WTC11 (cell line): ENCODE measurements at regions not wholly inside any gene's neighbourhood (a gene's known extent, or its start where the extent isn't known, plus 50 kb on each side); places are given as distances from the start of the nearest gene placed in this dataset.

ENCODE experiments used
- ATAC-seq: fragments of 200-7000 bp; cut with Tn5 transposase; 2 replicates; pipeline ENCODE4 v1.10.0; 2021; ENCODE audit warnings: mild to moderate bottlenecking, moderate library complexity
- CTCF ChIA-PET: fragments of 300-600 bp; sonication (Branson Sonifier 250); formaldehyde crosslinking; loops from one replicate; lab custom pipeline; 2021; ENCODE audit warnings: antibody characterized with exemption; lab: Charles Lee
- POLR2A ChIA-PET: fragments of 350-600 bp; sonication (Branson Sonifier 250); formaldehyde crosslinking; loops from one replicate; lab custom pipeline; 2021; ENCODE audit warnings: antibody characterized with exemption; lab: Charles Lee
- DNase-seq: peaks from one replicate; pipeline ENCODE4 v3.0.0; 2021; ENCODE audit warnings: low spot score
- H3K27ac Mint-ChIP-seq: 2 replicates; pipeline ENCODE4 v1.8.0; 2021; ENCODE audit warnings: mixed read lengths
- H3K27me3 Mint-ChIP-seq: 2 replicates; pipeline ENCODE4 v1.8.0; 2021; ENCODE audit warnings: low read depth, mild to moderate bottlenecking, moderate library complexity, mixed read lengths
- H3K36me3 Mint-ChIP-seq: 2 replicates; pipeline ENCODE4 v1.8.0; 2021; ENCODE audit warnings: mixed read lengths
- H3K4me1 Mint-ChIP-seq: 2 replicates; pipeline ENCODE4 v1.8.0; 2022; ENCODE audit warnings: mixed read lengths
- H3K4me3 Mint-ChIP-seq: 2 replicates; pipeline ENCODE4 v1.8.0; 2021; ENCODE audit warnings: mild to moderate bottlenecking, moderate library complexity, mixed read lengths
- H3K9me3 Mint-ChIP-seq: 2 replicates; pipeline ENCODE4 v1.8.0; 2021; ENCODE audit warnings: mixed read lengths
- ARID4B ChIP-seq: sonication (generic); formaldehyde crosslinking; IDR thresholded peaks from 2 replicates; pipeline ENCODE4 v1.8.0; 2023; ENCODE audit warnings: missing genetic modification reagents, mild to moderate bottlenecking, borderline replicate concordance
- CREM ChIP-seq: sonication (generic); formaldehyde crosslinking; IDR thresholded peaks from 2 replicates; pipeline ENCODE4 v1.8.1; 2022; ENCODE audit warnings: mild to moderate bottlenecking, missing genetic modification reagents, moderate library complexity
- ELF4 ChIP-seq: sonication (generic); formaldehyde crosslinking; IDR thresholded peaks from 2 replicates; pipeline ENCODE4 v1.8.1; 2022; ENCODE audit warnings: low read depth, mild to moderate bottlenecking, moderate library complexity, missing genetic modification reagents
- ETV6 ChIP-seq: sonication (generic); formaldehyde crosslinking; IDR thresholded peaks from 2 replicates; pipeline ENCODE4 v1.8.1; 2022; ENCODE audit warnings: mild to moderate bottlenecking, missing genetic modification reagents
- IRF1 ChIP-seq: sonication (generic); formaldehyde crosslinking; IDR thresholded peaks from 2 replicates; pipeline ENCODE4 v1.8.0; 2023; ENCODE audit warnings: missing genetic modification reagents
- IRF2 ChIP-seq: sonication (generic); formaldehyde crosslinking; IDR thresholded peaks from 2 replicates; pipeline ENCODE4 v1.8.0; 2022; ENCODE audit warnings: low read depth, missing genetic modification reagents, borderline replicate concordance
- SOX15 ChIP-seq: fragments of 250-450 bp; sonication (Bioruptor Pico); IDR thresholded peaks from 2 replicates; pipeline ENCODE4 v1.9.0; 2021; ENCODE audit warnings: mild to moderate bottlenecking
- SP1 ChIP-seq: sonication (generic); formaldehyde crosslinking; conservative IDR thresholded peaks from 2 replicates; pipeline ENCODE4 v1.8.1; 2022; ENCODE audit warnings: missing genetic modification reagents
- STAT6 ChIP-seq: sonication (generic); formaldehyde crosslinking; conservative IDR thresholded peaks from 2 replicates; pipeline ENCODE4 v1.8.1; 2023; ENCODE audit warnings: mild to moderate bottlenecking, low read depth, missing genetic modification reagents, moderate library complexity
- TEAD1 ChIP-seq: sonication (generic); formaldehyde crosslinking; IDR thresholded peaks from 2 replicates; pipeline ENCODE4 v1.8.0; 2022; ENCODE audit warnings: mild to moderate bottlenecking, missing genetic modification reagents
- ZBTB21 ChIP-seq: sonication (generic); formaldehyde crosslinking; IDR thresholded peaks from 2 replicates; pipeline ENCODE4 v1.8.1; 2023; ENCODE audit warnings: mild to moderate bottlenecking, missing genetic modification reagents, borderline replicate concordance
- ZBTB43 ChIP-seq: sonication (generic); formaldehyde crosslinking; IDR thresholded peaks from 2 replicates; pipeline ENCODE4 v1.8.1; 2023; ENCODE audit warnings: mild to moderate bottlenecking, missing genetic modification reagents
- ZMAT4 ChIP-seq: fragments of 250-450 bp; sonication (Bioruptor Pico); IDR thresholded peaks from 2 replicates; pipeline ENCODE4 v1.9.0; 2021; ENCODE audit warnings: mild to moderate bottlenecking
- ZNF232 ChIP-seq: sonication (generic); formaldehyde crosslinking; IDR thresholded peaks from 2 replicates; pipeline ENCODE4 v1.8.0; 2022; ENCODE audit warnings: mild to moderate bottlenecking, missing genetic modification reagents
- ZNF317 ChIP-seq: sonication (generic); formaldehyde crosslinking; IDR thresholded peaks from 2 replicates; pipeline ENCODE4 v1.8.1; 2023; ENCODE audit warnings: low read depth, mild to moderate bottlenecking, moderate library complexity, missing genetic modification reagents, borderline replicate concordance
- ZNF532 ChIP-seq: fragments of 250-450 bp; sonication (Bioruptor Pico); IDR thresholded peaks from 2 replicates; pipeline ENCODE4 v1.9.0; 2021; ENCODE audit warnings: mild to moderate bottlenecking, borderline replicate concordance
- ZSCAN18 ChIP-seq: fragments of 250-450 bp; sonication (Bioruptor Pico); IDR thresholded peaks from 2 replicates; pipeline ENCODE4 v2.1.2; 2022; ENCODE audit warnings: mild to moderate bottlenecking, moderate library complexity

GRCh38 chr7:119102291-119102690 is 877.8 kb downstream of the ANKRD7 start:
- no peaks in the 10 kb centered on the region for H3K27me3 Mint-ChIP-seq
- ChIA-PET CTCF (interaction anchor here (3.1 kb wide), 1 partner anchor 74 kb away, joined by 13 read pairs; no protein-coding TSS in a partner anchor), POLR2A (no interaction called here)
- no peak for ATAC-seq
- peaks cover 10% of the 10 kb centered on the region for H3K9me3 Mint-ChIP-seq
- H3K4me3 Mint-ChIP-seq, result no peak overlapping the region
- peaks cover 64% of the 10 kb centered on the region for H3K4me1 Mint-ChIP-seq
- DNase-seq, result no peak
- no peak for TF ChIP-seq ZNF532 (CRISPR knock-in tag)
- H3K36me3 Mint-ChIP-seq, result peaks cover 10% of the 10 kb centered on the region
- H3K27ac Mint-ChIP-seq, result 0 out of 2 replicates have a peak overlapping the region, but pooled peaks have one; percentile 23

DNA sequence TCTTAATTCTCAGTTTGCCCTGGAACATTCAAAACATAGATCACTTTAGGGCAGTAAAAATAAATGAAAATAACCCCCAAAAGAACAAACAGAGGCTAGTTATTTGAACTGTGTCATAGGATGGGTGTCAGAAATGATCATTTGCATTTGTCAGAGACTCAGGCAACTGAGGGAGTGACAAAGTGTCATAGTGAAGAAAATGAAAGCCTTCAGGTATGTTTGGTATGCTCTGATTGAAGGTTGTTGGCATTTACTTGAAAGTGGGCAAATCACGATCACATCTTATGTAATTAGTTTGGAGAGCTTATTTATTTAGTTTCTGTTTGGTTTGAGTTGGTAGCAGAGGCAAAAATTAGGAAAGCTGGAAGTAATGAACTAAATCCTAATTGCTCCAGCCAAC is 880.9 kb downstream of the ANKRD7 start:
- ChIA-PET POLR2A (no interaction called here), CTCF (no interaction called here)
- Mint-ChIP-seq H3K27ac (no peak overlapping the region), H3K4me3 (no peak overlapping the region), H3K36me3 (peaks cover 10% of the 10 kb centered on the region), H3K4me1 (peaks cover 47% of the 10 kb centered on the region), H3K9me3 (peaks cover 18% of the 10 kb centered on the region), H3K27me3 (no peaks in the 10 kb centered on the region)
- DNase-seq (no peak), ATAC-seq (0 out of 2 replicates have a peak, but pooled peaks have one; percentile 30)
- TF ChIP-seq ZSCAN18 (CRISPR knock-in tag) (no peak), ZBTB21 (CRISPR knock-in tag) (no peak), IRF1 (CRISPR knock-in tag) (no peak), ETV6 (no peak), ZNF232 (CRISPR knock-in tag) (no peak), SP1 (CRISPR knock-in tag) (no peak), ZNF317 (CRISPR knock-in tag) (no peak), ZMAT4 (CRISPR knock-in tag) (no peak), CREM (CRISPR knock-in tag) (no peak), ARID4B (CRISPR knock-in tag) (no peak), TEAD1 (CRISPR knock-in tag) (no peak), SOX15 (CRISPR knock-in tag) (no peak), ZBTB43 (no peak), ELF4 (CRISPR knock-in tag) (no peak), STAT6 (CRISPR knock-in tag) (no peak), IRF2 (CRISPR knock-in tag) (no peak)
